Stomach (tissue), 4 donors: ENCODE measurements at regions not wholly inside any gene's neighbourhood (a gene's known extent, or its start where the extent isn't known, plus 50 kb on each side); places are given as distances from the start of the nearest gene placed in this dataset.

Experiments used
- CTCF ChIP-seq, 7 experiments: fragments of 450-650 bp in 4 of 7; fragments of 200-600 bp in 3 of 7; sonication (generic) in 3 of 7; IDR thresholded peaks; one replicate each; pipeline ENCODE4 v1.5.1; 2016 to 2019; ENCODE audit warnings: antibody characterized with exemption in 7 of 7, control low read depth in 2 of 7, mild to moderate bottlenecking in 1 of 7
- POLR2A ChIP-seq, 4 donors: fragments of 450-650 bp; IDR thresholded peaks; one replicate each; pipeline ENCODE4 v1.6.1; 2016; ENCODE audit warnings: antibody characterized with exemption in 4 of 4, control low read depth in 2 of 4, mild to moderate bottlenecking in 1 of 4, moderate library complexity in 1 of 4
- POLR2AphosphoS5 ChIP-seq, 3 donors: sonication (generic); formaldehyde crosslinking; IDR thresholded peaks; one replicate each; pipeline ENCODE4 v1.6.1; 2016; ENCODE audit warnings: antibody characterized with exemption in 3 of 3

GRCh38 chr10:108439397-108439796, 1274.9 kb upstream of the SORCS1 start:
- TF ChIP-seq CTCF (IDR thresholded peaks at IDR 0.05) (no peak), POLR2AphosphoS5 (IDR thresholded peaks at IDR 0.05) (no peak), POLR2A (IDR thresholded peaks at IDR 0.05) (no peak)
